Muscle of leg (tissue), 3 donors: ENCODE measurements at regions not wholly inside any gene's neighbourhood (a gene's known extent, or its start where the extent isn't known, plus 50 kb on each side); places are given as distances from the start of the nearest gene placed in this dataset.
"Not testable (repeated sequence)": the region's sequence is repeated elsewhere in the genome, so short reads cannot be mapped to it uniquely, and the experiment has no call there.

Source experiments
- DNase-seq: peaks from one replicate; pipeline ENCODE4 v3.0.0; 2013
- H3K27ac ChIP-seq: one replicate; pipeline ENCODE4 v1.5.1; 2013; ENCODE audit warnings: mild to moderate bottlenecking, low read length, control low read depth
- H3K27me3 ChIP-seq: one replicate; pipeline ENCODE4 v1.6.1; 2013; ENCODE audit warnings: low read length; ENCODE audit not compliant: control insufficient read depth, insufficient read depth
- H3K36me3 ChIP-seq: one replicate; pipeline ENCODE4 v1.6.1; 2013; ENCODE audit warnings: low read length; ENCODE audit not compliant: control insufficient read depth, insufficient read depth
- H3K4me1 ChIP-seq: one replicate; pipeline ENCODE4 v1.6.1; 2013; ENCODE audit warnings: low read length; ENCODE audit not compliant: control insufficient read depth, insufficient read depth
- H3K4me3 ChIP-seq: one replicate; pipeline ENCODE4 v1.5.1; 2013; ENCODE audit warnings: low read length, control low read depth
- H3K9me3 ChIP-seq: replicated peaks from 2 replicates; pipeline ENCODE4 v1.6.1; 2013; ENCODE audit warnings: low read depth, low read length; ENCODE audit not compliant: control insufficient read depth
- WGBS: methylation state at CpG from one replicate; pipeline ENCODE4 v1.1.5; 2013; ENCODE audit warnings: missing lambda C conversion rate; ENCODE audit not compliant: insufficient coverage; 5-methylcytosine and 5-hydroxymethylcytosine counted together

- no peak for DNase-seq
Observed at GRCh38 chr4:79685542-79685941, 277.5 kb upstream of the GK2 start.

GRCh38 chr4:79684516-79684915, 276.5 kb upstream of the GK2 start:
- H3K27me3 ChIP-seq, result no peaks in the 10 kb centered on the region
- H3K9me3 ChIP-seq, result no peaks in the 10 kb centered on the region
- no peaks in the 10 kb centered on the region for H3K36me3 ChIP-seq
- H3K4me3 ChIP-seq, result no peak overlapping the region
- H3K4me1 ChIP-seq, result peaks cover 4% of the 10 kb centered on the region
- no CpG with 5 or more reads among the region's 3 CpGs for WGBS
- peak; percentile 33 for DNase-seq
- H3K27ac ChIP-seq, result no peak overlapping the region

More at GRCh38 chr4:79685542-79685941, 277.5 kb upstream of the GK2 start:
- Histone ChIP-seq H3K27me3 (no peaks in the 10 kb centered on the region), H3K27ac (no peak overlapping the region), H3K4me3 (no peak overlapping the region), H3K9me3 (no peaks in the 10 kb centered on the region), H3K36me3 (no peaks in the 10 kb centered on the region), H3K4me1 (peaks cover 4% of the 10 kb centered on the region)
- WGBS, result 90% methylated on average over 2 of the region's 2 CpGs

GRCh38 chr4:79682801-79683530, 274.9 kb upstream of the GK2 start:
- Histone ChIP-seq H3K27me3 (no peaks in the 10 kb centered on the region), H3K9me3 (no peaks in the 10 kb centered on the region), H3K4me1 (peaks cover 4% of the 10 kb centered on the region), H3K36me3 (no peaks in the 10 kb centered on the region), H3K4me3 (no peak overlapping the region), H3K27ac (no peak overlapping the region)
- WGBS, result 37% methylated on average over 3 of the region's 6 CpGs
- DNase-seq, result peak; percentile 84

GRCh38 chr4:79682161-79682560, 274.1 kb upstream of the GK2 start:
- no peak for DNase-seq
- Histone ChIP-seq H3K27me3 (no peaks in the 10 kb centered on the region), H3K27ac (no peak overlapping the region), H3K36me3 (no peaks in the 10 kb centered on the region), H3K4me1 (peaks cover 4% of the 10 kb centered on the region), H3K4me3 (no peak overlapping the region), H3K9me3 (no peaks in the 10 kb centered on the region)
- no CpG with 5 or more reads among the region's 4 CpGs for WGBS

- no peak for DNase-seq
- Histone ChIP-seq H3K9me3 (no peaks in the 10 kb centered on the region), H3K27ac (no peak overlapping the region), H3K4me3 (no peak overlapping the region), H3K4me1 (peaks cover 4% of the 10 kb centered on the region), H3K36me3 (no peaks in the 10 kb centered on the region), H3K27me3 (no peaks in the 10 kb centered on the region)
- 88% methylated on average over 1 of the region's 1 CpG for WGBS
Observed at GRCh38 chr4:79679859-79680258, 271.8 kb upstream of the GK2 start.

GRCh38 chr4:79678472-79679202, 270.6 kb upstream of the GK2 start:
- H3K27me3 ChIP-seq, result no peaks in the 10 kb centered on the region
- H3K9me3 ChIP-seq, result no peaks in the 10 kb centered on the region
- DNase-seq, result no peak
- H3K4me1 ChIP-seq, result peaks cover 4% of the 10 kb centered on the region
- H3K36me3 ChIP-seq, result no peaks in the 10 kb centered on the region
- no peak overlapping the region for H3K4me3 ChIP-seq
- H3K27ac ChIP-seq, result no peak overlapping the region
- WGBS, result no CpG with 5 or more reads among the region's 4 CpGs

GRCh38 chr4:79676705-79677104, 268.7 kb upstream of the GK2 start:
- no peaks in the 10 kb centered on the region for H3K27me3 ChIP-seq
- no peak for DNase-seq
- no peaks in the 10 kb centered on the region for H3K36me3 ChIP-seq
- no CpG with 5 or more reads among the region's 2 CpGs for WGBS
- peaks cover 2% of the 10 kb centered on the region for H3K9me3 ChIP-seq
- no peak overlapping the region for H3K4me3 ChIP-seq
- H3K4me1 ChIP-seq, result no peaks in the 10 kb centered on the region
- H3K27ac ChIP-seq, result no peak overlapping the region

- not testable (repeated sequence) for H3K27ac ChIP-seq, H3K4me3 ChIP-seq, H3K9me3 ChIP-seq, H3K27me3 ChIP-seq, H3K36me3 ChIP-seq, DNase-seq, H3K4me1 ChIP-seq
- no CpG with 5 or more reads among the region's 4 CpGs for WGBS
Observed at GRCh38 chr4:79674906-79675305, 266.9 kb upstream of the GK2 start.

- no peaks in the 10 kb centered on the region for H3K36me3 ChIP-seq
- H3K4me3 ChIP-seq, result no peak overlapping the region
- no CpG with 5 or more reads among the region's 3 CpGs for WGBS
- no peaks in the 10 kb centered on the region for H3K4me1 ChIP-seq
- H3K27ac ChIP-seq, result no peak overlapping the region
- DNase-seq, result no peak
- peaks cover 2% of the 10 kb centered on the region for H3K9me3 ChIP-seq
- no peaks in the 10 kb centered on the region for H3K27me3 ChIP-seq
Observed at GRCh38 chr4:79673898-79674297, 265.9 kb upstream of the GK2 start.

GRCh38 chr4:79673377-79673776, 265.3 kb upstream of the GK2 start:
- no peak overlapping the region for H3K4me3 ChIP-seq
- peaks cover 4% of the 10 kb centered on the region for H3K9me3 ChIP-seq
- 80% methylated on average over 1 of the region's 7 CpGs for WGBS
- H3K27me3 ChIP-seq, result no peaks in the 10 kb centered on the region
- no peaks in the 10 kb centered on the region for H3K36me3 ChIP-seq
- H3K4me1 ChIP-seq, result no peaks in the 10 kb centered on the region
- H3K27ac ChIP-seq, result no peak overlapping the region
- DNase-seq, result no peak
